Fibroblast of skin of left biceps (primary cell): ENCODE measurements at regions not wholly inside any gene's neighbourhood (a gene's known extent, or its start where the extent isn't known, plus 50 kb on each side); places are given as distances from the start of the nearest gene placed in this dataset.

Source experiments
- DNase-seq, 2 experiments: peaks; one replicate each; pipeline ENCODE4 v3.0.0-alpha.2; 2013; ENCODE audit warnings: low read depth in 2 of 2

- no peak for DNase-seq
Observed at GRCh38 chr2:201968476-201968875, 65.2 kb upstream of the FZD7 start.

GRCh38 chr2:201969241-201969937, 64.3 kb upstream of the FZD7 start:
- DNase-seq: no peak

DNA sequence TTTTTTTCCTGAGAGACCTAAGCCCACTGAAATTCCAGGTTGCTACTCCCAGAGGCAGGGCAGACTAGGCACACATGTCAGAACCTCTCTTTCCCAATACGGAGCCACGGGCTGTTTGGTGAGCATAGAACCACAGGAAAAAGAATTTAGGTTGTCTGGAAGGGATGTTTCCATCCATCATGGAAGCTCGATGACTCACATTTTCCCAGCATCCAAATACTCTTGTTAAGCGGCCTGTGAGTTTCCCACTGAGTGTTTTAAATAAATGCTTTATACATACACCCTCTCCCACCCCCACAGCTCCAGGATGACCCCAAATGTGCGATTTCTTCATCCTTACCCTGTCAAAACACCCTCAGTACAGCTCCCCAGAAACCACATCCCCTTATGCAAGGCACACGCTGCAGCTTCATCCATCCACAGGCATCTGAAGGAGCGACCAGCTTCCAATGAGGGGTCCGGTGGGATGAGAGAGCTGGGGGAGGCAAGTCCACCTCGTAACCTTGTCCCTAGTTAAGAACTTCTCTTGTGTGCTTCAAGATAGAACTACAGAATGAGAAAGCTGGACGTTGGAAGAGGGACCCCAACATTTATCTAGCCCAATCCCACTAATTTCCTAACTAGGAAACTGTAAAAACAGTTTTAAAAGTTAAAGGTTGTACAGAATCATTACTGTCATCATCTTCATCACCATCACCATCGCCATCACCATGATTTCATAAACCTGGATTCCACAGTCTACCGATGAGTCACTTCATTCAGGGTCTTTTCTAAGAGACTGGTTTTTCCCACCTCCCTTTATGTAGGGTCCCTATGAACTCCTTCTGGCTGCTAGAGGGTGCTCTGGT, 63.5 kb upstream of the FZD7 start:
- peak; percentile 93 for DNase-seq

DNA sequence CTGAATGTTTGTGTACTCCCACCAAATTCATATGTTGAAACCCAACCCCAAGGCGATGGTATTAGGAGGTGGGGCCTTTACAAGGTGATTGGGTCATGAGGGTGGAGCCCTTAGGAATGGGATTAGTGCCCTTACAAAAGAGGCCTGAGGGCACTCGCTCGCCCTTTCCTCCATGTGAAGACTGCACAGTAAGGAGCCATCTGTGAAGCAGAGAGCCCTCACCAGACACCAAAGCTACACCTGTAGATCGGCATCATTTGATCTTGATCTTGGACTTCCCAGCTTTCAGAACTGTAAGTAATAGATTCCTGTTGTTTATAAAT, 62.9 kb upstream of the FZD7 start:
- no peak for DNase-seq

- peak; percentile 49 to 50 for DNase-seq
Observed at GRCh38 chr2:201971531-201972228, 62.0 kb upstream of the FZD7 start.

GRCh38 chr2:201972621-201973255, 60.9 kb upstream of the FZD7 start:
- DNase-seq: no peak

GRCh38 chr2:201973305-201973928, 60.2 kb upstream of the FZD7 start:
- DNase-seq: no peak

DNA sequence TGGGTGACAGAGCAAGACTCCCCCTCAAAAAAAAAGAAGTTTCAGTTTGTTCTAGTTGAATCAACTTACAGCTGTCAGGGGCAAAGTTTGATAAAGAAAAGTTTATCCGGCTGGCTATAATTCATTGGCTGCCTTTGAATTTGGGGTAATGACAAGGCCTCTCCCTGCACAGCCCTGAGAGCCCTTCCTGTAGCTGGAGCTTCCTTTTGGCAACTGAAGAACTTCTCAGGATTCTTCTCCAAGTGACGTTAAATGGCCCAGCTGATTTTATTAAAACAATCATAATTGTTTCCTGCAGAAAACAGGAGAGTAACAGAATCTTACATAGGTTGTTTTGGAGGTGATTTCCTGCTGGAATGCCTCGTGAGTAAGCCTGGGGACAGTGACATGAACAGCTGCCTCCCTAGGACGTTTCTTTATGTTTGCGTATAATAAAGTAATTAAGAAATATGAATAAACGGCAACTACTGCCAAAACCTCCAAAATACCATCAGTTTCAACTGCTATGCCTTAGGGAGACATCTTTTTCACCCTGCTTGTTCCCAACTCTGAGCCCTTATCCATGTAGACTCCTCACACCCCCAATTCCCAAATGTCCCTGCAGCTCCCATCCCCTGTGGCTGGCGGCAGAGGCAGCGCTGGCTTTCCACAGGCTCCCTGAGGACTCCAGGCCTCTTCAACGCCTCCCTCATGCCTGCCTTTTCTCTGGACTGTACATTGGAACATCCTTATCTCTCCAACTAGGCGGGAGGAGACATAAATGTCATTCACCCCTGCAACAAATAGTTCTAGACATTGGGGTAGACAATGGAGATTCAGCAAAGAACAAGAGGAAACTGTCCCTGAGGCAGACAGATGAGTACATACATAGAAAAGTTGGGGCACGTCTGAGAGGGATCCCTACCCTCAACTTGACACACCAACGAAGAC, 59.2 kb upstream of the FZD7 start:
- DNase-seq: no peak

GRCh38 chr2:201975434-201975833, 58.2 kb upstream of the FZD7 start:
- DNase-seq: no peak

DNA sequence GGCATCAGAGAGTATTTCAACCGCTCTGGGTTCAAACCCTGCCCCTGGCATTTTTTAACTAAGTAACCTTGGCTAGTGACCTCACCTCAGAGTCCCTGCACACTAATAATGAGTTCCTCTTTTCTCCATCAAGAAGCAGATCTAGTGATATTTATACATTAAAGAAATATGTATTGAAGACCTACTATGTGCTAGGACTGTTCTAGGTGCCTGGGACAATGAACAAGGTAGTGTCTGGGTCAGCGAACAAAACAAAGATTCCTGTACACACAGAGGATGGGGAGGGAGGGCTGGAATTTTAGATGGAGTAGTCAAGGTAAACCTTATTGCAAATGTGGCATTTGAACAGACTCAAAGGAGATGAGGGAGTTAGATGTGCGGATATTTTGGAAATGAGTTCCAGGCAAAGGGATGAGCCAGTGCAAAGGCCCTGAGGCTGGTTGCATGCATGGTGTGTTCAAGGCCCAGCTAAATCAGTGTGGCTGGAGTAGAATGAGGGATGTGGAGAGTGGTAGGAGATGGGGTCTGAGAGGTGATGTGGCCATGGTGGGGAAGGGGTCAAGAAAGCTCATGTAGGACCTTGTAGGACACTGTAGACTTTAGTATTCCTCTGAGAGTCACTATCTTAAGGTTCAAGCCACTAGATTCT, 57.6 kb upstream of the FZD7 start:
- no peak for DNase-seq

DNA sequence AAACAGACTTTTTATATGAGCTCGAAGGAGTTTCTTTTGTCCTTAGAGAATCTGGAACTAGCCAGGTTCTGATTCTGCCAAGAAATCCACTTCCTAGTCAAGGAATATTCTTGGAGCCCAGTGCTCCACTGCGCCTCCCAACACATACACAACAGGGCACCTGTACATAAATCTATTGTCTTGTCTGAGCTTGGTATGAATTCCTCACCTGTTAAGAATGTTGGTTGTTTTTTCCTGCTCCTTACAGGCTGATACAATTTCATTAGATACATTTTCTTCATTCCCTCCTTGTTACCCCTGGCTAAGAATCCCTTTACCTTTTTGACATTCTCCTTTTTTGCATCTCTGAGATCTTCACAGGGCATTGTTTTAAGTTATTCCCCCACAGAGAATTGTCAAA, 56.0 kb upstream of the FZD7 start:
- no peak for DNase-seq

DNA sequence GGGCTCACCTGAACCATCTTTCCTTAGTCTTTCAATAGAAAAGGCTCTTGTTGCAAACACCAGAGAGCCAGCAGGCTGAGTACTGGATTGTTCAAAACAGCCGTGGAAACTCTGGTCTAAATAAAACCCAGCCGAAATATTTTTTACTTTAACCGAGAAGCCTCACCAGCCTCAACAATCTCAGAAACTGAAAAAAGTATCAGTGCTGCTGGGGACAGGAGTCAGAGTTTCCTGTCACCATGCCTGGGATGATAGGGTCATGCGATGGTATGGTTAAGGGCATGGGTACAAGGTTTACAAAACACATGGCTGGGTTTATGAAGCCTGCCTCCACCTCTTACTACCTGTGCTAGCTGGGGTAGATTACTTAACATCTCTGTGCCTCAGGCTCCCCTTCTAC, 55.3 kb upstream of the FZD7 start:
- DNase-seq: no peak

DNA sequence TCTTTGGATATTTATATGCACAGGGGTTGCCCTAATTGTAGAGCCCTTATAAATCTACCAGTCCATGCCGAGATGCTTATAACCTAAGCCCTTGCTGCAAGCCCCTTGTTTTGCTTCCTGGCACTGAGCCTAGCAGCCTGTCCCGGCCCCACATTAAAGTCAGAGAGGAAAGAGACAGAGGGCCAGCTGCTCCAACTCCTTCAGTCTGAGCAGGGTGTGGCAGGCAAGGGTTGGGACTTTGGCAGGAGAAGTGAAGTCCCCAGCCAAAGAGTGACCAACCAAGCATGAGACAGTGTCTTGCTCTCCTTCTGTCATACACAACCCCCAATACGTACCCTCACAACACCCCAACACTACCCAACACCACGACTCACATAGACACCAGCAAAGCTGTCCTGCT, 54.7 kb upstream of the FZD7 start:
- no peak for DNase-seq

DNA sequence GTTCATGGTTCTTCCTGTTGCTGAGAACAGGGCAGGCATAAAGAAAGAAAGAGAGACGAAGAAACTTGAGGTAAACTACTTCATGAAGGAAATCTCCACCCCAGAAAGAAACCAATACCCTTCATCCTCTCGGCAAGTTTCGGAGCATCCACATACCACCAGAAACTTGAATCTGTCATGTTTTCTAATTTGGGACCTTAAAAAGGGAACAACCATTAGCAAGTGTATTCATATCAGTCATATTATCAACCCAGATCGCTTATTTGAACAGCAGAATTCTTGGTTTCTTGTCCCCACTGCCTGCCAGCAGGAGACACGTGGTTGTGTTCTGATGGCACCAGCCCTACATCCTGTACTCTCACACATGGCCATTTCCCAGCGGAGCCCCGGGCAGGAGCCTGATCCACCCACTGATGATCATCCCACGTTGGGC, 53.2 kb upstream of the FZD7 start:
- DNase-seq: no peak

- no peak for DNase-seq
Observed at GRCh38 chr2:201980946-201981345, 52.7 kb upstream of the FZD7 start.

- DNase-seq: no peak
Observed at GRCh38 chr2:201983174-201983573, 50.5 kb upstream of the FZD7 start.

DNA sequence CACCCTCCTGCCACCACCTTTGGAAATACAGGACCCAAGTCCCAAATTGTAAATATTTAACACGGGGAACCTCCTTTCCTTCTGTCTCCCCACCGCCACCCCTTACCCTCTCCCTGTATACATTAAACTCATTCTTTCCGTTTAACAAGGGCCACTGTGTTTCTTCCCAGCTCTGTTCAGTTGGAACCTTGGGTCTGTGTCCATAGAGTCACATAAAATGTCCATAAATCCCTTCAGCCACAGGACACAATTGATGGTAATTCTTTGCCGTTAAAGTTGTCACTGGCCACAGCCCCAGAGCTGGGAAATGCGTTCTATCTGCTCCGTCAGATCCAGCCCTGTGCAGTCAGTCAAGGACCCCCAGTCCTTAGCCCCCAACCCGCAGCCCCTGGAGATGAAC, 49.9 kb upstream of the FZD7 start:
- no peak for DNase-seq
